ENCODE measurements at regions not wholly inside any gene's neighbourhood (a gene's known extent, or its start where the extent isn't known, plus 50 kb on each side); places are given as distances from the start of the nearest gene placed in this dataset.

GRCh38 chr3:87901141-87901540, 157.7 kb downstream of the CGGBP1 start:
- ATAC-seq, result no peak
- Mint-ChIP-seq H3K9me3 (no peaks in the 10 kb centered on the region), H3K27ac (no peak overlapping the region), H3K36me3 (no peaks in the 10 kb centered on the region), H3K4me3 (no peak overlapping the region), H3K27me3 (peaks cover 0 to 4% (median 0%) of the 10 kb centered on the region in 5 donors), H3K4me1 (no peaks in the 10 kb centered on the region)
- CTCF ChIA-PET, result no interaction called here
- Histone ChIP-seq H3K4me1 (ENCODE audit: control insufficient read depth in 2 of 2, insufficient read depth in 2 of 2, low read length in 2 of 2) (no peaks in the 10 kb centered on the region), H3K27ac (ENCODE audit: low read depth, low read length) (no peak overlapping the region), H3K4me3 (ENCODE audit: low read length) (no peak overlapping the region), H3K9me3 (ENCODE audit: control insufficient read depth in 2 of 3, low read length in 3 of 3) (no peaks in the 10 kb centered on the region), H3K27me3 (ENCODE audit: control insufficient read depth in 2 of 2, insufficient read depth in 2 of 2, low read length in 2 of 2) (no peaks in the 10 kb centered on the region), H3K36me3 (ENCODE audit: control insufficient read depth in 2 of 3, insufficient read depth in 3 of 3, low read length in 3 of 3) (no peaks in the 10 kb centered on the region)
- POLR2A ChIA-PET, result no interaction called here
- intact Hi-C loops (cut with micrococcal nuclease), result loop anchor here (5.0 to 10.0 kb wide), 3 partner anchors 96 to 274 kb away; no protein-coding TSS in a partner anchor
- DNase-seq, result no peak

- Histone ChIP-seq H3K9me3 (ENCODE audit: control insufficient read depth in 2 of 3, low read length in 3 of 3) (no peaks in the 10 kb centered on the region), H3K4me3 (ENCODE audit: low read length) (no peak overlapping the region), H3K4me1 (ENCODE audit: control insufficient read depth in 2 of 2, insufficient read depth in 2 of 2, low read length in 2 of 2) (no peaks in the 10 kb centered on the region), H3K27me3 (ENCODE audit: control insufficient read depth in 2 of 2, insufficient read depth in 2 of 2, low read length in 2 of 2) (no peaks in the 10 kb centered on the region), H3K27ac (ENCODE audit: low read depth, low read length) (no peak overlapping the region), H3K36me3 (ENCODE audit: control insufficient read depth in 2 of 3, insufficient read depth in 3 of 3, low read length in 3 of 3) (no peaks in the 10 kb centered on the region)
- peak in 1 of 9 donors; percentile 5 for DNase-seq
- Mint-ChIP-seq H3K4me3 (no peak overlapping the region), H3K9me3 (no peaks in the 10 kb centered on the region), H3K36me3 (no peaks in the 10 kb centered on the region), H3K27ac (no peak overlapping the region), H3K27me3 (peaks cover 0 to 4% (median 0%) of the 10 kb centered on the region in 5 donors), H3K4me1 (no peaks in the 10 kb centered on the region)
- ChIA-PET POLR2A (no interaction called here), CTCF (no interaction called here)
- no peak for ATAC-seq
- intact Hi-C loops (cut with micrococcal nuclease), result loop anchor here (1.0 to 10.0 kb wide), 4 partner anchors 97 to 275 kb away; no protein-coding TSS in a partner anchor
Observed at GRCh38 chr3:87900061-87900460, 158.7 kb downstream of the CGGBP1 start.

GRCh38 chr3:87898971-87899370, 159.8 kb downstream of the CGGBP1 start:
- Histone ChIP-seq H3K36me3 (ENCODE audit: control insufficient read depth in 2 of 3, insufficient read depth in 3 of 3, low read length in 3 of 3) (no peaks in the 10 kb centered on the region), H3K9me3 (ENCODE audit: control insufficient read depth in 2 of 3, low read length in 3 of 3) (no peaks in the 10 kb centered on the region), H3K27me3 (ENCODE audit: control insufficient read depth in 2 of 2, insufficient read depth in 2 of 2, low read length in 2 of 2) (no peaks in the 10 kb centered on the region), H3K4me1 (ENCODE audit: control insufficient read depth in 2 of 2, insufficient read depth in 2 of 2, low read length in 2 of 2) (no peaks in the 10 kb centered on the region), H3K4me3 (ENCODE audit: low read length) (no peak overlapping the region), H3K27ac (ENCODE audit: low read depth, low read length) (no peak overlapping the region)
- peaks cover 0 to 4% (median 2%) of the 10 kb centered on the region in 5 donors for H3K27me3 Mint-ChIP-seq
- intact Hi-C loops (cut with micrococcal nuclease), result loop anchor here in 1 of 2 donors (5.0 kb wide), 1 partner anchor 98 kb away; no protein-coding TSS in a partner anchor
- ATAC-seq, result no peak
- no peak for DNase-seq
- no peaks in the 10 kb centered on the region for H3K4me1 Mint-ChIP-seq
- no peak overlapping the region for H3K27ac Mint-ChIP-seq
- ChIA-PET POLR2A (no interaction called here), CTCF (no interaction called here)
- no peaks in the 10 kb centered on the region for H3K9me3 Mint-ChIP-seq
- no peaks in the 10 kb centered on the region for H3K36me3 Mint-ChIP-seq
- H3K4me3 Mint-ChIP-seq, result no peak overlapping the region

GRCh38 chr3:87895983-87896382, 162.8 kb downstream of the CGGBP1 start:
- peaks cover 0 to 1% (median 0%) of the 10 kb centered on the region in 11 donors for H3K9me3 Mint-ChIP-seq
- no peaks in the 10 kb centered on the region for H3K27me3 ChIP-seq (ENCODE audit: control insufficient read depth in 2 of 2, insufficient read depth in 2 of 2, low read length in 2 of 2)
- H3K9me3 ChIP-seq (ENCODE audit: control insufficient read depth in 2 of 3, low read length in 3 of 3), result no peaks in the 10 kb centered on the region
- H3K4me1 ChIP-seq (ENCODE audit: control insufficient read depth in 2 of 2, insufficient read depth in 2 of 2, low read length in 2 of 2), result no peaks in the 10 kb centered on the region
- ATAC-seq, result no peak
- no peak overlapping the region for H3K4me3 ChIP-seq (ENCODE audit: low read length)
- no peak overlapping the region for H3K27ac ChIP-seq (ENCODE audit: low read depth, low read length)
- DNase-seq, result no peak
- ChIA-PET CTCF (interaction anchor here (0.6 kb wide), 1 partner anchor 24 kb away, joined by 3 read pairs; no protein-coding TSS in a partner anchor), POLR2A (no interaction called here)
- H3K27ac Mint-ChIP-seq, result no peak overlapping the region
- no peak overlapping the region for H3K4me3 Mint-ChIP-seq
- H3K36me3 Mint-ChIP-seq, result no peaks in the 10 kb centered on the region
- peaks cover 0 to 12% (median 2%) of the 10 kb centered on the region in 5 donors for H3K27me3 Mint-ChIP-seq
- H3K4me1 Mint-ChIP-seq, result no peaks in the 10 kb centered on the region
- intact Hi-C loops (cut with micrococcal nuclease), result loop anchor here in 1 of 2 donors (5.0 kb wide), 1 partner anchor 101 kb away; no protein-coding TSS in a partner anchor
- H3K36me3 ChIP-seq (ENCODE audit: control insufficient read depth in 2 of 3, insufficient read depth in 3 of 3, low read length in 3 of 3), result no peaks in the 10 kb centered on the region

- DNase-seq (no peak), ATAC-seq (no peak)
- peaks cover 0 to 25% (median 7%) of the 10 kb centered on the region in 5 donors for H3K27me3 Mint-ChIP-seq
- ChIA-PET POLR2A (no interaction called here), CTCF (no interaction called here)
- Histone ChIP-seq H3K4me1 (ENCODE audit: control insufficient read depth in 2 of 2, insufficient read depth in 2 of 2, low read length in 2 of 2) (no peaks in the 10 kb centered on the region), H3K27ac (ENCODE audit: low read depth, low read length) (no peak overlapping the region), H3K9me3 (ENCODE audit: control insufficient read depth in 2 of 3, low read length in 3 of 3) (peaks cover 0 to 7% (median 0%) of the 10 kb centered on the region in 3 experiments), H3K27me3 (ENCODE audit: control insufficient read depth in 2 of 2, insufficient read depth in 2 of 2, low read length in 2 of 2) (no peaks in the 10 kb centered on the region), H3K36me3 (ENCODE audit: control insufficient read depth in 2 of 3, insufficient read depth in 3 of 3, low read length in 3 of 3) (no peaks in the 10 kb centered on the region), H3K4me3 (ENCODE audit: low read length) (no peak overlapping the region)
- H3K9me3 Mint-ChIP-seq, result peaks cover 5 to 48% (median 25%) of the 10 kb centered on the region in 11 donors
- H3K36me3 Mint-ChIP-seq, result peaks cover 0 to 10% (median 4%) of the 10 kb centered on the region in 5 donors
- no peak overlapping the region for H3K27ac Mint-ChIP-seq
- H3K4me1 Mint-ChIP-seq, result no peaks in the 10 kb centered on the region
- H3K4me3 Mint-ChIP-seq, result no peak overlapping the region
- intact Hi-C loops (cut with micrococcal nuclease), result no loop called here
Observed at GRCh38 chr3:87873136-87873535, 185.7 kb downstream of the CGGBP1 start.

GRCh38 chr3:87867001-87867400, 191.8 kb downstream of the CGGBP1 start:
- Histone ChIP-seq H3K27ac (ENCODE audit: low read depth, low read length) (no peak overlapping the region), H3K27me3 (ENCODE audit: control insufficient read depth in 2 of 2, insufficient read depth in 2 of 2, low read length in 2 of 2) (no peaks in the 10 kb centered on the region), H3K4me3 (ENCODE audit: low read length) (no peak overlapping the region), H3K36me3 (ENCODE audit: control insufficient read depth in 2 of 3, insufficient read depth in 3 of 3, low read length in 3 of 3) (no peaks in the 10 kb centered on the region), H3K4me1 (ENCODE audit: control insufficient read depth in 2 of 2, insufficient read depth in 2 of 2, low read length in 2 of 2) (no peaks in the 10 kb centered on the region), H3K9me3 (ENCODE audit: control insufficient read depth in 2 of 3, low read length in 3 of 3) (peaks cover 0 to 7% (median 0%) of the 10 kb centered on the region in 3 experiments)
- no peaks in the 10 kb centered on the region for H3K4me1 Mint-ChIP-seq
- peaks cover 2 to 24% (median 7%) of the 10 kb centered on the region in 5 donors for H3K27me3 Mint-ChIP-seq
- peaks cover 0 to 6% (median 4%) of the 10 kb centered on the region in 5 donors for H3K36me3 Mint-ChIP-seq
- POLR2A ChIA-PET, result no interaction called here
- intact Hi-C loops (cut with micrococcal nuclease), result no loop called here
- ATAC-seq (no peak), DNase-seq (no peak)
- H3K9me3 Mint-ChIP-seq, result peaks cover 5 to 25% (median 17%) of the 10 kb centered on the region in 11 donors
- CTCF ChIA-PET, result no interaction called here
- no peak overlapping the region for H3K4me3 Mint-ChIP-seq
- no peak overlapping the region for H3K27ac Mint-ChIP-seq

GRCh38 chr3:87856126-87856525, 202.7 kb downstream of the CGGBP1 start:
- H3K4me3 ChIP-seq (ENCODE audit: low read length), result no peak overlapping the region
- Mint-ChIP-seq H3K9me3 (peaks cover 0 to 1% (median 0%) of the 10 kb centered on the region in 11 donors), H3K27me3 (peaks cover 0 to 17% (median 6%) of the 10 kb centered on the region in 5 donors), H3K4me3 (no peak overlapping the region), H3K4me1 (no peaks in the 10 kb centered on the region), H3K36me3 (no peaks in the 10 kb centered on the region), H3K27ac (no peak overlapping the region)
- H3K27ac ChIP-seq (ENCODE audit: low read depth, low read length), result no peak overlapping the region
- H3K27me3 ChIP-seq (ENCODE audit: control insufficient read depth in 2 of 2, insufficient read depth in 2 of 2, low read length in 2 of 2), result no peaks in the 10 kb centered on the region
- ChIA-PET POLR2A (no interaction called here), CTCF (no interaction called here)
- no peaks in the 10 kb centered on the region for H3K4me1 ChIP-seq (ENCODE audit: control insufficient read depth in 2 of 2, insufficient read depth in 2 of 2, low read length in 2 of 2)
- DNase-seq (no peak), ATAC-seq (no peak)
- H3K36me3 ChIP-seq (ENCODE audit: control insufficient read depth in 2 of 3, insufficient read depth in 3 of 3, low read length in 3 of 3), result no peaks in the 10 kb centered on the region
- intact Hi-C loops (cut with micrococcal nuclease), result no loop called here
- H3K9me3 ChIP-seq (ENCODE audit: control insufficient read depth in 2 of 3, low read length in 3 of 3), result no peaks in the 10 kb centered on the region

Data from naive thymus-derived CD4-positive, alpha-beta T cell (primary cell).